ENCODE measurements at regions not wholly inside any gene's neighbourhood (a gene's known extent, or its start where the extent isn't known, plus 50 kb on each side); places are given as distances from the start of the nearest gene placed in this dataset.

GRCh38 chr20:54382419-54382818 lies 93.0 kb upstream of the DOK5 start:
- Histone ChIP-seq H3K79me2 (ENCODE audit: insufficient read depth, low read length) (no peaks in the 10 kb centered on the region), H2AFZ (ENCODE audit: insufficient read depth, low read depth, low read length, poor library complexity, severe bottlenecking) (no peak overlapping the region), H3K36me3 (replicated peaks in 1 of 2; ENCODE audit: control insufficient read depth in 1 of 2, insufficient read depth in 2 of 2, low read length in 2 of 2) (no peaks in the 10 kb centered on the region), H3K9me3 (replicated peaks in 1 of 2; ENCODE audit: control insufficient read depth in 1 of 2, insufficient read depth in 1 of 2, low read length in 2 of 2) (no peaks in the 10 kb centered on the region), H3K27ac (ENCODE audit: low read depth in 1 of 2, low read length in 2 of 2) (no peak overlapping the region), H3K9ac (ENCODE audit: insufficient read depth, low read length, poor library complexity, severe bottlenecking) (no peak overlapping the region), H4K20me1 (ENCODE audit: insufficient read depth, low read length) (no peaks in the 10 kb centered on the region), H3K4me1 (ENCODE audit: control insufficient read depth in 1 of 2, insufficient read depth in 2 of 2, low read length in 2 of 2) (no peaks in the 10 kb centered on the region), H3K27me3 (ENCODE audit: control insufficient read depth in 2 of 2, insufficient read depth in 2 of 2, low read length in 2 of 2) (no peaks in the 10 kb centered on the region), H3K4me2 (replicated peaks; ENCODE audit: extremely low read depth, low read length, poor library complexity, severe bottlenecking) (no peak overlapping the region), H3K4me3 (replicated peaks in 1 of 3; ENCODE audit: low read depth in 2 of 3, low read length in 3 of 3) (no peak overlapping the region)
- Mint-ChIP-seq H3K4me1 (no peaks in the 10 kb centered on the region), H3K9me3 (peaks cover 0 to 3% (median 0%) of the 10 kb centered on the region in 7 donors), H3K4me3 (no peak overlapping the region), H3K36me3 (no peaks in the 10 kb centered on the region), H3K27ac (no peak overlapping the region), H3K27me3 (ENCODE audit: low read depth in 3 of 3) (peaks cover 0 to 2% (median 0%) of the 10 kb centered on the region in 3 donors)
- intact Hi-C loops (cut with micrococcal nuclease), result no loop called here
- no peak for TF ChIP-seq CTCF (IDR thresholded peaks at IDR 0.05)
- DNase-seq, result no peak
- 18% methylated on average over 2 of the region's 3 CpGs for WGBS (ENCODE audit: insufficient coverage)

- Histone ChIP-seq H3K79me2 (ENCODE audit: insufficient read depth, low read length) (no peaks in the 10 kb centered on the region), H3K36me3 (replicated peaks in 1 of 2; ENCODE audit: control insufficient read depth in 1 of 2, insufficient read depth in 2 of 2, low read length in 2 of 2) (no peaks in the 10 kb centered on the region), H3K27me3 (ENCODE audit: control insufficient read depth in 2 of 2, insufficient read depth in 2 of 2, low read length in 2 of 2) (no peaks in the 10 kb centered on the region), H3K9me3 (replicated peaks in 1 of 2; ENCODE audit: control insufficient read depth in 1 of 2, insufficient read depth in 1 of 2, low read length in 2 of 2) (no peaks in the 10 kb centered on the region), H2AFZ (ENCODE audit: insufficient read depth, low read depth, low read length, poor library complexity, severe bottlenecking) (no peak overlapping the region), H3K4me3 (replicated peaks in 1 of 3; ENCODE audit: low read depth in 2 of 3, low read length in 3 of 3) (no peak overlapping the region), H3K4me2 (replicated peaks; ENCODE audit: extremely low read depth, low read length, poor library complexity, severe bottlenecking) (no peak overlapping the region), H3K9ac (ENCODE audit: insufficient read depth, low read length, poor library complexity, severe bottlenecking) (no peak overlapping the region), H4K20me1 (ENCODE audit: insufficient read depth, low read length) (no peaks in the 10 kb centered on the region), H3K4me1 (ENCODE audit: control insufficient read depth in 1 of 2, insufficient read depth in 2 of 2, low read length in 2 of 2) (no peaks in the 10 kb centered on the region), H3K27ac (ENCODE audit: low read depth in 1 of 2, low read length in 2 of 2) (no peak overlapping the region)
- 96% methylated on average over 8 of the region's 8 CpGs for WGBS (ENCODE audit: insufficient coverage)
- Mint-ChIP-seq H3K27me3 (ENCODE audit: low read depth in 3 of 3) (peaks cover 0 to 2% (median 0%) of the 10 kb centered on the region in 3 donors), H3K4me3 (no peak overlapping the region), H3K36me3 (no peaks in the 10 kb centered on the region), H3K27ac (no peak overlapping the region), H3K4me1 (no peaks in the 10 kb centered on the region), H3K9me3 (peaks cover 0 to 3% (median 1%) of the 10 kb centered on the region in 7 donors)
- intact Hi-C loops (cut with micrococcal nuclease), result no loop called here
- no peak for TF ChIP-seq CTCF (IDR thresholded peaks at IDR 0.05)
- no peak for DNase-seq
Observed at GRCh38 chr20:54385746-54386145, 89.6 kb upstream of the DOK5 start.

Measured in CD14-positive monocyte (primary cell).